Activated naive CD8-positive, alpha-beta T cell treated with anti-CD3 and anti-CD28 coated beads, Interleukin-2, amount 50 U/mL, for 24 hours (primary cell): ENCODE measurements at regions not wholly inside any gene's neighbourhood (a gene's known extent, or its start where the extent isn't known, plus 50 kb on each side); places are given as distances from the start of the nearest gene placed in this dataset.
A peak's percentile ranks its signal among the peaks of the same experiment; 100 is the strongest.

Source experiments
- ATAC-seq: fragments of 150-1000 bp; cut with Tn5 transposase; one replicate; pipeline ENCODE4 v1.10.0; 2021
- DNase-seq: peaks from one replicate; pipeline ENCODE4 v3.0.0; 2021
- H3K27ac Mint-ChIP-seq: one replicate; pipeline ENCODE4 v1.8.0; 2021; ENCODE audit warnings: mild to moderate bottlenecking, mixed read lengths
- H3K27me3 Mint-ChIP-seq: one replicate; pipeline ENCODE4 v1.8.0; 2021; ENCODE audit warnings: mixed read lengths
- H3K36me3 Mint-ChIP-seq: one replicate; pipeline ENCODE4 v1.8.0; 2021; ENCODE audit warnings: low read depth, mixed read lengths
- H3K4me1 Mint-ChIP-seq: one replicate; pipeline ENCODE4 v1.8.0; 2021; ENCODE audit warnings: mixed read lengths
- H3K4me3 Mint-ChIP-seq: one replicate; pipeline ENCODE4 v1.8.0; 2021; ENCODE audit warnings: mild to moderate bottlenecking, moderate library complexity, mixed read lengths
- H3K9me3 Mint-ChIP-seq: one replicate; pipeline ENCODE4 v1.8.0; 2021; ENCODE audit warnings: mixed read lengths

- Mint-ChIP-seq H3K4me3 (no peak overlapping the region), H3K27me3 (peaks cover 2% of the 10 kb centered on the region), H3K36me3 (no peaks in the 10 kb centered on the region), H3K4me1 (peaks cover 7% of the 10 kb centered on the region), H3K27ac (no peak overlapping the region), H3K9me3 (peaks cover 7% of the 10 kb centered on the region)
- ATAC-seq, result peak; percentile 85
- peak; percentile 37 for DNase-seq
Measured at GRCh38 chr2:207394812-207395534, 134.8 kb upstream of the CREB1 start.

- DNase-seq (no peak), ATAC-seq (no peak)
- peaks cover 7% of the 10 kb centered on the region for H3K9me3 Mint-ChIP-seq
- H3K27me3 Mint-ChIP-seq, result peaks cover 2% of the 10 kb centered on the region
- no peak overlapping the region for H3K27ac Mint-ChIP-seq
- H3K4me3 Mint-ChIP-seq, result no peak overlapping the region
- no peaks in the 10 kb centered on the region for H3K36me3 Mint-ChIP-seq
- H3K4me1 Mint-ChIP-seq, result peaks cover 7% of the 10 kb centered on the region
Measured at GRCh38 chr2:207395535-207396251, 134.1 kb upstream of the CREB1 start.

- no peak overlapping the region for H3K4me3 Mint-ChIP-seq
Measured at GRCh38 chr2:207397917-207398655, 131.7 kb upstream of the CREB1 start.

DNA sequence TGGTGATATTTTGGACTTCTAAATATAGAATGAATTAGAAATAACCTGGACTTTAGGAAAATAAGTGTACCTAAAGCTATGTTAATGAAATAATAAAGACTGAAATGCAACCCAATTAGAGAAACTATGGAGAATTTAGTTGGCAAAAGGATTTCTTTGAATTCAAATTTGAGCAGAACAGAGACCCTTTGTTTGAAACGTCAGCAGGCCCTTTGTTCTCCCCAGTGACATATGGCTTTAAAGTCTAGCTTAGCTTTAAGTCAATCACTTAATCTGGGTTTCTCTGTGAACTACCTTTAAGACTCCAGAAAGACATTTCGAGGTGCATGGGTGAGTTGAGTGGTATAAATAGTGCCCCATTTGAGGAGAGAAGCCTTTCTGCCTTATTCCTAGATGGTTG, 130.5 kb upstream of the CREB1 start:
- Mint-ChIP-seq H3K9me3 (peaks cover 7% of the 10 kb centered on the region), H3K27me3 (peaks cover 2% of the 10 kb centered on the region), H3K4me1 (peaks cover 7% of the 10 kb centered on the region), H3K27ac (no peak overlapping the region), H3K4me3 (no peak overlapping the region), H3K36me3 (no peaks in the 10 kb centered on the region)
- no peak for DNase-seq
- ATAC-seq, result no peak

More at GRCh38 chr2:207397917-207398655, 131.7 kb upstream of the CREB1 start:
- peaks cover 7% of the 10 kb centered on the region for H3K9me3 Mint-ChIP-seq
- no peaks in the 10 kb centered on the region for H3K36me3 Mint-ChIP-seq
- H3K27me3 Mint-ChIP-seq, result peaks cover 2% of the 10 kb centered on the region
- no peak overlapping the region for H3K27ac Mint-ChIP-seq
- no peak for ATAC-seq
- no peak for DNase-seq
- peaks cover 7% of the 10 kb centered on the region for H3K4me1 Mint-ChIP-seq

- H3K4me1 Mint-ChIP-seq, result no peaks in the 10 kb centered on the region
- no peaks in the 10 kb centered on the region for H3K36me3 Mint-ChIP-seq
- H3K4me3 Mint-ChIP-seq, result no peak overlapping the region
- ATAC-seq (no peak), DNase-seq (no peak)
- no peak overlapping the region for H3K27ac Mint-ChIP-seq
- H3K9me3 Mint-ChIP-seq, result no peaks in the 10 kb centered on the region
- no peaks in the 10 kb centered on the region for H3K27me3 Mint-ChIP-seq
Measured at GRCh38 chr2:207401338-207401737, 128.4 kb upstream of the CREB1 start.

DNA sequence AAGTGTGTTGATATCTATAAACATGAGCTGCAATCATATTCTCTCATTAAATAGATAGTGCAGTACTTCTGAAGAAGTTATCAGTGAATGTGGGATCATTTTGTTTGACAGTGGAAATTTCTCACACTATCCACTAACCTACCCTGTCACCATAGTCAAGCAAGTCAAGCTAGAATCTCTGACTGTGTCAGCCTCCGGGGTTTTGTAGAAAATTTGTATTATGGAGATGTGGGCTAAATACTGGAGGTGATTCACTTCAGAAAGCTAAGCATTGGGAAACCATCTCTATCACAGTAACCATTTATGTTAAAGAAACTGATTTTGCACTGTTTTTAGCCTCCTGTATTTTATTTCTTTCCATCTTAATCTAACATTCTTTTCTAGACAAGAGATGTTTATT, 126.6 kb upstream of the CREB1 start:
- Mint-ChIP-seq H3K27me3 (no peaks in the 10 kb centered on the region), H3K4me1 (no peaks in the 10 kb centered on the region), H3K4me3 (no peak overlapping the region), H3K9me3 (no peaks in the 10 kb centered on the region), H3K36me3 (no peaks in the 10 kb centered on the region), H3K27ac (no peak overlapping the region)
- ATAC-seq (no peak), DNase-seq (no peak)

DNA sequence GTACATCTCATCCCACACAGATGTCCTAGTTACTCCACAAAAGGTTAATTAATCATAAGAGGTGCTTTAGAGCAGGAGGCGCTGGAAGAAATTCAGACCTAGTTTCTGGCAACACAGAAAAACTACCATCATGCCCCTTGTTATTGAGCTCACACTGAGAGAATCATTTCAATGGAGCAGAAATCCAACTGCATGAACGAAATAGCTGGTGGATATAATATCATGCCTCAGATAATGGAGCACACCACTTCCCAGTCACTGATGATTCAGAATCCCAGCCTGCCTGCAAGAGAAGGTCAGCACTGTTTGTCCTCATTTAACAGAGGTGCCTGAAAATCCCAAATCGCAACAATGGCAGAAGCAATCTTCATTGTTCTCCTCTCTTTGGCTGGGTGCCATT, 125.8 kb upstream of the CREB1 start:
- no peak overlapping the region for H3K27ac Mint-ChIP-seq
- H3K36me3 Mint-ChIP-seq, result no peaks in the 10 kb centered on the region
- no peaks in the 10 kb centered on the region for H3K27me3 Mint-ChIP-seq
- ATAC-seq (no peak), DNase-seq (no peak)
- H3K4me3 Mint-ChIP-seq, result no peak overlapping the region
- no peaks in the 10 kb centered on the region for H3K9me3 Mint-ChIP-seq
- no peaks in the 10 kb centered on the region for H3K4me1 Mint-ChIP-seq

DNA sequence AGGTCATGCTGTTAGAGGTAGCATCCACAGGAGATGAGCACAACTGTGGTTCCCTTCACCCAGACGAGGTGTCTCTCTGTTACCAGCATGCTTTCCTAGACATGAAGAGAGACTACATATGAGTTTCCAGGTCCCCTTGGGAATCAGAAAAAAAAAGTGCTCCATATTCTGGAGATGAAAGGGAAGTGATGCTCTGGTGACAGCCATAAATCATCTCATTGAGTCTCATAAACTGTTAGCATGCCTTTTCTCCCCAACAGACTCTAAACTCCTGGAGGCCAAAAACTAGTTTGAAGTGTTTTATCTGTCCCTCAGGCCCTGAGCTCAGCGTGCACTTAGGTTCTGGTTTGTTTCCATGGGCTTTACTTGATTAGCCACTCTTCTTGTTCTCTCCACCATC, 124.6 kb upstream of the CREB1 start:
- no peaks in the 10 kb centered on the region for H3K4me1 Mint-ChIP-seq
- DNase-seq, result no peak
- H3K4me3 Mint-ChIP-seq, result no peak overlapping the region
- no peak overlapping the region for H3K27ac Mint-ChIP-seq
- no peaks in the 10 kb centered on the region for H3K36me3 Mint-ChIP-seq
- no peaks in the 10 kb centered on the region for H3K9me3 Mint-ChIP-seq
- ATAC-seq, result no peak
- H3K27me3 Mint-ChIP-seq, result no peaks in the 10 kb centered on the region

GRCh38 chr2:207408086-207408794, 121.5 kb upstream of the CREB1 start:
- H3K27me3 Mint-ChIP-seq, result no peaks in the 10 kb centered on the region
- H3K4me1 Mint-ChIP-seq, result no peaks in the 10 kb centered on the region
- H3K4me3 Mint-ChIP-seq, result no peak overlapping the region
- no peaks in the 10 kb centered on the region for H3K36me3 Mint-ChIP-seq
- no peak for ATAC-seq
- no peaks in the 10 kb centered on the region for H3K9me3 Mint-ChIP-seq
- no peak overlapping the region for H3K27ac Mint-ChIP-seq
- DNase-seq, result no peak

DNA sequence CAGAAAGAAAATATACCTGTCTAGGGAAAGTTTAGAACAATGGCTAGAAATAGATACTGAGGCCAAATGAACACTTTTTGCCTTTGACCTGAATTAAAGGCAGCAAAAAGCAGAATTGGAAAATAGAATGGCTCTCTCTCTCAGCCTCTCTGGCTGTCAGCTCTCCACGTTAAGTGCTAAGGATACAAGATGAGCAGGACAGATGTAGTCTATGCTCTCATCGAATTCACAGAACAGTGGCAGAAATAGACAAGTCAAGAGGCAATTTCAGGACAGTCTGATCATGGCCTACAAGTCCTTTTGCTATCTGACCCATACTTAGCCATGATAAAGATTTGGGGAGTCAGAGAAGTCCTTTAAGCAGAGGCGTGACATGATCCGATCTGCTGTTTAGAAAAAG, 120.2 kb upstream of the CREB1 start:
- H3K4me1 Mint-ChIP-seq, result no peaks in the 10 kb centered on the region
- no peaks in the 10 kb centered on the region for H3K9me3 Mint-ChIP-seq
- no peak overlapping the region for H3K27ac Mint-ChIP-seq
- DNase-seq (no peak), ATAC-seq (no peak)
- no peaks in the 10 kb centered on the region for H3K27me3 Mint-ChIP-seq
- no peaks in the 10 kb centered on the region for H3K36me3 Mint-ChIP-seq
- H3K4me3 Mint-ChIP-seq, result no peak overlapping the region

- no peak overlapping the region for H3K4me3 Mint-ChIP-seq
- no peak overlapping the region for H3K27ac Mint-ChIP-seq
- H3K9me3 Mint-ChIP-seq, result no peaks in the 10 kb centered on the region
- no peaks in the 10 kb centered on the region for H3K36me3 Mint-ChIP-seq
- no peak for DNase-seq
- no peak for ATAC-seq
- H3K4me1 Mint-ChIP-seq, result no peaks in the 10 kb centered on the region
- peaks cover 2% of the 10 kb centered on the region for H3K27me3 Mint-ChIP-seq
Measured at GRCh38 chr2:207412787-207413310, 116.9 kb upstream of the CREB1 start.

- no peak for ATAC-seq
- no peak overlapping the region for H3K4me3 Mint-ChIP-seq
- no peak for DNase-seq
- peaks cover 2% of the 10 kb centered on the region for H3K27me3 Mint-ChIP-seq
- H3K27ac Mint-ChIP-seq, result no peak overlapping the region
- H3K4me1 Mint-ChIP-seq, result no peaks in the 10 kb centered on the region
- H3K36me3 Mint-ChIP-seq, result no peaks in the 10 kb centered on the region
- H3K9me3 Mint-ChIP-seq, result no peaks in the 10 kb centered on the region
Measured at GRCh38 chr2:207413376-207413907, 116.3 kb upstream of the CREB1 start.

- H3K9me3 Mint-ChIP-seq, result no peaks in the 10 kb centered on the region
- ATAC-seq (no peak), DNase-seq (no peak)
Measured at GRCh38 chr2:207416111-207416510, 113.7 kb upstream of the CREB1 start.

GRCh38 chr2:207416900-207417299, 112.9 kb upstream of the CREB1 start:
- no peak for DNase-seq
- Mint-ChIP-seq H3K9me3 (no peaks in the 10 kb centered on the region), H3K27ac (no peak overlapping the region), H3K36me3 (no peaks in the 10 kb centered on the region), H3K4me3 (no peak overlapping the region), H3K27me3 (peaks cover 2% of the 10 kb centered on the region), H3K4me1 (no peaks in the 10 kb centered on the region)
- ATAC-seq, result no peak

More at GRCh38 chr2:207416111-207416510, 113.7 kb upstream of the CREB1 start:
- no peak overlapping the region for H3K4me3 Mint-ChIP-seq
- no peak overlapping the region for H3K27ac Mint-ChIP-seq
- H3K4me1 Mint-ChIP-seq, result no peaks in the 10 kb centered on the region
- peaks cover 2% of the 10 kb centered on the region for H3K27me3 Mint-ChIP-seq
- H3K36me3 Mint-ChIP-seq, result no peaks in the 10 kb centered on the region
